Osteoblast (primary cell): ENCODE measurements at regions not wholly inside any gene's neighbourhood (a gene's known extent, or its start where the extent isn't known, plus 50 kb on each side); places are given as distances from the start of the nearest gene placed in this dataset.

Experiments
- DNase-seq: peaks from one replicate; pipeline ENCODE4 v3.0.0; 2011; ENCODE audit warnings: low spot score, mixed read lengths; ENCODE audit not compliant: insufficient read length; ENCODE audit errors: missing footprints
- H2AFZ ChIP-seq: 2 replicates; pipeline ENCODE4 v1.6.0; 2011; ENCODE audit warnings: mild to moderate bottlenecking, low read length
- H3K27ac ChIP-seq: 2 replicates; pipeline ENCODE4 v1.5.1; 2011; ENCODE audit warnings: mild to moderate bottlenecking, low read depth, low read length, moderate library complexity
- H3K27me3 ChIP-seq: 2 replicates; pipeline ENCODE4 v1.6.0; 2012; ENCODE audit warnings: mild to moderate bottlenecking, control low read depth, inconsistent platforms, low read length, moderate library complexity; ENCODE audit not compliant: insufficient read depth
- H3K36me3 ChIP-seq: 2 replicates; pipeline ENCODE4 v1.5.1; 2011; ENCODE audit warnings: mild to moderate bottlenecking, low read length, control low read depth, moderate library complexity; ENCODE audit not compliant: insufficient read depth
- H3K4me1 ChIP-seq: 2 replicates; pipeline ENCODE4 v1.5.1; 2011; ENCODE audit warnings: mild to moderate bottlenecking, low read length, control low read depth, moderate library complexity; ENCODE audit not compliant: insufficient read depth
- H3K4me2 ChIP-seq: 2 replicates; pipeline ENCODE4 v1.6.0; 2011; ENCODE audit warnings: mild to moderate bottlenecking, low read length; ENCODE audit not compliant: insufficient read depth
- H3K4me3 ChIP-seq: fragments of 200-600 bp; sonication (generic); 3 replicates; pipeline ENCODE4 v1.5.1; 2012; ENCODE audit warnings: mild to moderate bottlenecking, low read length, inconsistent platforms; ENCODE audit not compliant: insufficient read depth
- H3K79me2 ChIP-seq: 2 replicates; pipeline ENCODE4 v1.6.0; 2012; ENCODE audit warnings: mild to moderate bottlenecking, low read length, control low read depth, inconsistent platforms; ENCODE audit not compliant: insufficient read depth
- H3K9me3 ChIP-seq: 2 replicates; pipeline ENCODE4 v1.5.1; 2011; ENCODE audit warnings: low read depth, low read length, control low read depth
- H4K20me1 ChIP-seq: 2 replicates; pipeline ENCODE4 v1.6.0; 2012; ENCODE audit warnings: mild to moderate bottlenecking, low read length, control low read depth; ENCODE audit not compliant: insufficient read depth
- TF ChIP-seq, protein P1 (sequence below): IDR thresholded peaks from 2 replicates; pipeline ENCODE4 v1.5.1; 2011; ENCODE audit warnings: mild to moderate bottlenecking, low read depth, low read length, moderate library complexity; ENCODE audit errors: extremely low read depth

- Histone ChIP-seq H3K36me3 (no peaks in the 10 kb centered on the region), H3K9me3 (peaks cover 2% of the 10 kb centered on the region), H3K27ac (no peak overlapping the region), H3K4me3 (no peak overlapping the region), H3K27me3 (no peaks in the 10 kb centered on the region), H3K79me2 (no peaks in the 10 kb centered on the region), H2AFZ (no peak overlapping the region), H3K4me1 (no peaks in the 10 kb centered on the region), H3K4me2 (no peak overlapping the region), H4K20me1 (no peaks in the 10 kb centered on the region)
- TF ChIP-seq, protein P1, sequence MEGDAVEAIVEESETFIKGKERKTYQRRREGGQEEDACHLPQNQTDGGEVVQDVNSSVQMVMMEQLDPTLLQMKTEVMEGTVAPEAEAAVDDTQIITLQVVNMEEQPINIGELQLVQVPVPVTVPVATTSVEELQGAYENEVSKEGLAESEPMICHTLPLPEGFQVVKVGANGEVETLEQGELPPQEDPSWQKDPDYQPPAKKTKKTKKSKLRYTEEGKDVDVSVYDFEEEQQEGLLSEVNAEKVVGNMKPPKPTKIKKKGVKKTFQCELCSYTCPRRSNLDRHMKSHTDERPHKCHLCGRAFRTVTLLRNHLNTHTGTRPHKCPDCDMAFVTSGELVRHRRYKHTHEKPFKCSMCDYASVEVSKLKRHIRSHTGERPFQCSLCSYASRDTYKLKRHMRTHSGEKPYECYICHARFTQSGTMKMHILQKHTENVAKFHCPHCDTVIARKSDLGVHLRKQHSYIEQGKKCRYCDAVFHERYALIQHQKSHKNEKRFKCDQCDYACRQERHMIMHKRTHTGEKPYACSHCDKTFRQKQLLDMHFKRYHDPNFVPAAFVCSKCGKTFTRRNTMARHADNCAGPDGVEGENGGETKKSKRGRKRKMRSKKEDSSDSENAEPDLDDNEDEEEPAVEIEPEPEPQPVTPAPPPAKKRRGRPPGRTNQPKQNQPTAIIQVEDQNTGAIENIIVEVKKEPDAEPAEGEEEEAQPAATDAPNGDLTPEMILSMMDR: no peak
- DNase-seq: no peak
These were observed 190.2 kb upstream of the BRINP3 start for GRCh38 chr1:190667914-190668313.

GRCh38 chr1:190679044-190679443, 201.4 kb upstream of the BRINP3 start:
- H4K20me1 ChIP-seq: no peaks in the 10 kb centered on the region
- no peaks in the 10 kb centered on the region for H3K79me2 ChIP-seq
- TF ChIP-seq, protein P1: no peak
- DNase-seq: no peak
- no peak overlapping the region for H2AFZ ChIP-seq
- H3K4me1 ChIP-seq: no peaks in the 10 kb centered on the region
- no peak overlapping the region for H3K4me2 ChIP-seq
- H3K9me3 ChIP-seq: peaks cover 4% of the 10 kb centered on the region
- H3K4me3 ChIP-seq: no peak overlapping the region
- no peaks in the 10 kb centered on the region for H3K27me3 ChIP-seq
- H3K27ac ChIP-seq: no peak overlapping the region
- H3K36me3 ChIP-seq: no peaks in the 10 kb centered on the region

GRCh38 chr1:190679454-190679853, 201.8 kb upstream of the BRINP3 start:
- H3K27me3 ChIP-seq: no peaks in the 10 kb centered on the region
- no peak overlapping the region for H3K4me2 ChIP-seq
- no peaks in the 10 kb centered on the region for H3K36me3 ChIP-seq
- H3K4me3 ChIP-seq: no peak overlapping the region
- TF ChIP-seq, protein P1: no peak
- no peaks in the 10 kb centered on the region for H4K20me1 ChIP-seq
- H3K4me1 ChIP-seq: no peaks in the 10 kb centered on the region
- H3K79me2 ChIP-seq: no peaks in the 10 kb centered on the region
- no peak overlapping the region for H2AFZ ChIP-seq
- H3K9me3 ChIP-seq: peaks cover 4% of the 10 kb centered on the region
- no peak overlapping the region for H3K27ac ChIP-seq
- no peak for DNase-seq

GRCh38 chr1:190679983-190680382, 202.3 kb upstream of the BRINP3 start:
- H2AFZ ChIP-seq: no peak overlapping the region
- DNase-seq: no peak
- H3K4me2 ChIP-seq: no peak overlapping the region
- H3K9me3 ChIP-seq: peaks cover 4% of the 10 kb centered on the region
- no peaks in the 10 kb centered on the region for H3K36me3 ChIP-seq
- H3K27me3 ChIP-seq: no peaks in the 10 kb centered on the region
- H3K4me3 ChIP-seq: no peak overlapping the region
- H3K79me2 ChIP-seq: no peaks in the 10 kb centered on the region
- H3K27ac ChIP-seq: no peak overlapping the region
- TF ChIP-seq, protein P1: no peak
- H3K4me1 ChIP-seq: no peaks in the 10 kb centered on the region
- no peaks in the 10 kb centered on the region for H4K20me1 ChIP-seq
